ENCODE measurements at regions not wholly inside any gene's neighbourhood (a gene's known extent, or its start where the extent isn't known, plus 50 kb on each side); places are given as distances from the start of the nearest gene placed in this dataset.
"Not testable (repeated sequence)": the region's sequence is repeated elsewhere in the genome, so short reads cannot be mapped to it uniquely, and the experiment has no call there.

GRCh38 chr7:94311515-94311914 is 83.2 kb upstream of the COL1A2 start:
- no peak for DNase-seq (ENCODE audit: low read depth)

- peak; percentile 64 for DNase-seq (ENCODE audit: low read depth)
Observed at GRCh38 chr7:94313926-94314325, 80.8 kb upstream of the COL1A2 start.

DNA sequence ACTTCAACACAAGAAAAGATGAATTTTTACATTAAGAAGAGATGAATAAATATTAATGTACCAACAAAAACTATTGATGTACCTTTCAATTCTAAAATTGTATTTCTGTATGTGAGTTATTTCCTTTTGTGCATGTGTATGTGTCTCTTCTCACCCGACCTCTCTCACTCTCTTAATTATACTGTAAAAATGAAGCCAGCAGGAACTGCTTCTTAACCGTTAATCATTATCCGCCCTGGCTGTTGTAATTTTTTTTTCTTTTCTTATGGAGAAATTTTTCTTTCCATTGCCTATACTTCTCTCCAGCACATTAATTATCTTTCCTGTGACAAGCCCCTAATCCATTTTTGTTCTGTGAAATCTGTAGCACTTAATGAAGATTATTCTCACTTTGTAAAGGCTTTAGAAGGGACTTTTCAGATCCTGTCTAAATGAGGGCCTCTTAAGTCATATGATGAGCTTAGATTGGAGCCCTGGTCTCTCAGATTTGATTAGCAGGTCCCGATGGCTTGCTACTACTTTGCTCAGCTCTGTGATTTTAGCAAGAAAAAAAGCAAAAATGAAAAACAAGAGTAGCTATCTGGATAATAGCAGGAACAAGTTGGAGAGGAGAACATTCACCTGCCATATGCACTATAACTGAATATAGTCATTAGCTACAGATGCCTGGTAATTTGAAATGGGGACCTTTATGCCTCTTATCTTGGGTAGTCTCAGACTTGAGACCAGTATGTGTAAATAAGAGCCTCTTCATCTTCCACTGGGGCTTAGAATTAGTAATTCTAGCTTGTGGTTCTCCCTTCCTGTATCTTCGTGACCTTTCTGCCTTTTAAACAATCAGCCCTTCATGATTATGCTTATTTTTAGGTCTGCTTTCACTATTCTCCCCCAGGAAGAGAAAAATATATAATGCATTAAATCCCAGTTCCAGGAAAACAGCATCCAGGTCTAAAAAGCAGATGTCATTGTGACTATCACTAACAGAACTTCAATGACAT is 80.0 kb upstream of the COL1A2 start:
- DNase-seq (ENCODE audit: low read depth): peak; percentile 12

DNA sequence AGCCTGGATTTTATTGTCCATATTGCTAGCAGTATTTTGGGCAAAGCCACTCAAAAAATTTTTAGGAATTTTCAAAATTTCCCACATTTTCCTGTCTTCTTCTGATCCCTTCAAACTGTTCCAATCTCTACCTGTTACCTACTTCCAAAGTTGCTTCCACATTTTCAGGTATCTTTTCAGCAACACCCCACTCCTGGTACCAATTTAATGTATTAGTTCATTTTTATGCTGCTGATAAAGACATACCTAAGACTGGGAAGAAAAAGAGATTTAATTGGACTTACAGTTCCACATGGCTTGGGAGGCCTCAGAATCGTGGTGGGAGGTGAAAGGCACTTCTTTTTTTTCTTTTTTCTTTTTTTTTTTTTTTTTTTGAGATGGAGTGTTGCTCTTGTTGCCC is 73.6 kb upstream of the COL1A2 start:
- not testable (repeated sequence) for DNase-seq (ENCODE audit: low read depth)

GRCh38 chr7:94323844-94324243 is 70.9 kb upstream of the COL1A2 start:
- DNase-seq (ENCODE audit: low read depth): no peak

GRCh38 chr7:94324380-94325121 is 70.1 kb upstream of the COL1A2 start:
- DNase-seq (ENCODE audit: low read depth): no peak

DNA sequence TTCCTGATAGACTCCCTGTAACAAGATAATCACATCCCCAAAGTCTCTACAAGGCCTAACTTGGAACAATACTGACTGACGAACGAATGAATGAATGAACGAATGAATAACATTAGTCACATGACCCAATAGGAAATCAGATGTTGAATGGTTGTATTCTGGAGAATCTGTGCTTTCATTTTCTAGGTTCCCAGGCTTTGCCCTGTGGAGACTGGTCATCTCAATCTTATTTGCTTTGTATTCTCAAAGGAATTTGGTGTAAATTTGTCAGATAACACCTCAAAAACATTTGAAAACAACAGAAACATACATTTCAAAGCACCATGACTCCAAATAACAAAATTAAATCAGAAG is 69.6 kb upstream of the COL1A2 start:
- DNase-seq (ENCODE audit: low read depth): no peak

- DNase-seq (ENCODE audit: low read depth): no peak
Observed at GRCh38 chr7:94330269-94331020, 64.2 kb upstream of the COL1A2 start.

DNA sequence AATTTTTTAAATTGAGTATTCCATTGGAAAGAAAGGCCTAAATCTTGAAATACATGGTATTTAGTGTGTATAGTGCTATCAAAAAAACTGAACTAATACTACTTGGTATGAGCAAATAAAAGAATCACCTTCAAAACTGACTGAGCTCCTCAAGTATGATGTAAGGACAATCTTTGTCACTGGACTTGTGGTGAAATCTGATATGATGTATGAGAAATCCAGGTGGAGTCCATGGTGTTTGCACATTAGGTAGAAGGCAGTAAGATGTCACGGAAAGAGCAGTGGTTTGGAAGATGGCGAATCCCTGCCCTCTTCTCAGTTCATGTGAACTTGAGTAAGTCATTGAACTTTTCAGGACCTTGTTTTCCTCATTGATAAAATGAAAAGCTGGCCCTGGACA is 62.1 kb upstream of the COL1A2 start:
- peak; percentile 9 for DNase-seq (ENCODE audit: low read depth)

DNA sequence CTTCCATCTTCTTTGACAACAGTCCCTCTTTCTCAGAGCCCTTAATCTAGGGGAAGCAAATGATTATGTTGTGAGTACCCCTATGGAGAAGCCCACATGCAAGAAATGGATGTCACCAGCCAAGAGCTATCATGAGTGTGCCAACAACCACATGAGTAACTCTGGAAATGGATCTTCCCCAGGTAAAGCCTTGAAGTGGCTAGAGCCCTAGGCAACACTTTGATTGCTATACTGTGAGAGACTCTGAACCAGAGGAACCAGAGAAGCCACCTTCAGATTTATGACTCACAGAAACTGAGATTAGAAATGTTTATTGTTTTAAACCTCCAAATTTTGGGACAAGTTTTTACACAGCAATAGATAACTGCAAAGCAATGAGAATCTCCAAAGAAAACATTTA is 60.9 kb upstream of the COL1A2 start:
- peak; percentile 10 for DNase-seq (ENCODE audit: low read depth)

DNA sequence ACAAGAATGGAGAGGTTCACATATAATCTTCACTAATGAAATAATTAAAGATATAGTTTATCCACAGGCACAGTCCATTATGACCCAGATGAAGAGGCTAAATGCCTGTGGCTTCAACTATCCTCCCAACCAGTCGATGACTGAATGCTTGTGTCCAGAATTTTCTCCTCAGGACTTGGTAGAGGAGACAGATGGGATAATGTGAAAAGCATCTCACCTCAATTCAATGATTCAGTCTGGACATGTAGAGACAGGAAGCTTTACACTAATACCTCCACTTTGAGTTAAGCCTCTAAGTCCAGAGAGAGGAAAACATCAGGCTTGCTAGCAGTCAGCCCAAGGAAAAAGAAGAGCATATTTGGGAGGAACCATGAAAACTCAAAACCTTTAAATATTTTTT is 59.1 kb upstream of the COL1A2 start:
- no peak for DNase-seq (ENCODE audit: low read depth)

DNA sequence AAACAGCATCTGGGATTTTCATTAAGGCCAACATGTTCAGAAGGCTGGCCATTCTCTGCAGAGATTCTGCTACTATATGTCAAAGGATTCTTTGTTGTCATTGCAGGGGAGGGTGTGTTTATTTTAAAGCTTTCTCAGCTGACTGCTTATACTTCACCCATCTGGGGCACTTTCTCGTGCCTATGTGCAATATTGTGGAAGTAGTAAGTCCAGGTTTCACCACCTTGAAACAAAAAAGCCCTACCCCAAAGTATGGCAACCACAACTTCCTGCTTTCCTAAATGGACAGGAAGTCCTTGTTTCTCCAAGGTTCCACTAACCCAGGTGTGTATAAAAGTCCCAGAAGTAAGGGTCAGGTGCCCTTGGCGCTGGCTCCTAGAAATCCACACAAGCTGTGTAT is 58.7 kb upstream of the COL1A2 start:
- DNase-seq (ENCODE audit: low read depth): no peak

DNA sequence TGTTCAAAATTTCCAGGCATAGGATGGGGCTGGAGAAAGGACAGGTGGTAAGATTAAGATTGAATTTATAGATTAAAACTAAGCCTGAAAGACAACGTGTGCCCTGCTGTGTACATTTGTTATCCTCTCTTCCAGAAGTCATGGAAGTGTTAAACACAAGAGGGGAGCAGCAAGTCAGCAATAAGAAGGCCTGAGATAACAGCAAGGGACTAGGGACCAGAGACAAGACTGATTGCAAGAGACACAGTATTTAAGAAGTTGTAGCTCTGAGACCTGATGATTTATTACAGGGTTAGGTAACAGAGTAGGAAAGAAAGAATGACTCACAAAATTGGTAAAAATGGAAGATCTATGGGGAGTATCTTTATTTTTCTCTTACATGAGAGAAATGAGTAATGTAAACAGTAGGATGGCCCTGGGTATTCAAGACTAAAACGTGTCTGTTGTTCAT is 55.7 kb upstream of the COL1A2 start:
- no peak for DNase-seq (ENCODE audit: low read depth)

- DNase-seq (ENCODE audit: low read depth): no peak
Observed at GRCh38 chr7:94344826-94345225, 49.9 kb upstream of the COL1A2 start.

Data from Daoy (cell line).